ENCODE measurements at regions not wholly inside any gene's neighbourhood (a gene's known extent, or its start where the extent isn't known, plus 50 kb on each side); places are given as distances from the start of the nearest gene placed in this dataset.

DNA sequence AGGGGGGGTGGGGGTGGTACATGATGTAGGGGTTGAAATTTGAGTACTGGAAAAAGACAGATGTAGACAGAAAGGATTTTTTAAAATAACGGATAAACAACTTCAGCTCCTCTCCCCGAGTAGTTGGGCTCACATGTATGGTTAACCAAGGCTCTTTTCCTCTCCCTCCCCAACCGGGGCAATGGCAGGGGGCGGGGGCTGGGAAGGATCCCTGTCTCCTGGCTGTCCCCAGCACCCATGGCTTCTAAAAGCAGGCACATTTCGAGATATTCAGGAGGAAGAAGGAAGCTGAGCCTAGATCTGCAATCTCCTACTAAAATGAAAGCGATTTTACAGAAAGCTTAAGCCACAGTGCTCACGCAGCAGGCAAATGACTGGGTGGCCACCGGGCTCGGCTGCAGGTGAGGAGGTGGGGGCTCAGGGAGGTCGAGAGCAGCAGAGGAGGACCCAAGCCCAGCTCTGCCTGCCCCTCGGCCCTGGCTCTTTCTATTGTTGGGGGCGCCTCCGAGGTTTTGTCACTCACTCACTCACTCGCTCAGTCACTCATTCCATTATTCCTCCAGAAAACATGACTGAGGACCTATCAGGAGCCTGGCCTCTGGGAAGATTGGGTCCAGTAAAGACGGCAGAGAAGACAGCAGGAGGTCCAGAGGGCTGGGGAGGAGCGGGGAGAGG lies 573.3 kb downstream of the PTPRU start:
- TF ChIP-seq CTCF (IDR thresholded peaks at IDR 0.05) (no peak), POLR2A (IDR thresholded peaks at IDR 0.05) (no peak), EP300 (IDR thresholded peaks at IDR 0.05) (no peak)
